ENCODE measurements at regions not wholly inside any gene's neighbourhood (a gene's known extent, or its start where the extent isn't known, plus 50 kb on each side); places are given as distances from the start of the nearest gene placed in this dataset.

GRCh38 chr6:117110737-117111136, 154.6 kb upstream of the VGLL2 start:
- no peak overlapping the region for H3K4me2 ChIP-seq (ENCODE audit: low read length)

GRCh38 chr6:117117652-117118051, 147.7 kb upstream of the VGLL2 start:
- Histone ChIP-seq H3K4me2 (ENCODE audit: low read length) (no peak overlapping the region), H2BK120ac (ENCODE audit: insufficient read depth, low read length, poor library complexity) (no peak overlapping the region), H3K4ac (ENCODE audit: low read depth, low read length) (no peak overlapping the region), H3K9ac (ENCODE audit: low read length) (no peak overlapping the region), H3K79me1 (ENCODE audit: low read length) (no peaks in the 10 kb centered on the region), H3K27ac (ENCODE audit: low read depth, low read length) (no peak overlapping the region), H3K4me1 (ENCODE audit: control insufficient read depth in 1 of 2, insufficient read depth in 2 of 2, low read length in 2 of 2) (no peaks in the 10 kb centered on the region), H2BK12ac (ENCODE audit: low read length) (no peak overlapping the region), H3K79me2 (ENCODE audit: control insufficient read depth, insufficient read depth, low read length, poor library complexity) (no peaks in the 10 kb centered on the region), H4K91ac (ENCODE audit: low read depth, low read length) (no peak overlapping the region), H2AK5ac (ENCODE audit: low read length) (no peak overlapping the region), H3K36me3 (ENCODE audit: control insufficient read depth in 1 of 2, insufficient read depth in 2 of 2, low read length in 2 of 2) (no peaks in the 10 kb centered on the region), H2BK5ac (ENCODE audit: low read depth, low read length, poor library complexity) (no peak overlapping the region), H3K23ac (ENCODE audit: low read length) (no peak overlapping the region), H4K12ac (ENCODE audit: low read depth, low read length) (no peak overlapping the region), H3K14ac (ENCODE audit: low read length) (no peak overlapping the region), H3K18ac (ENCODE audit: low read length) (no peak overlapping the region), H4K8ac (ENCODE audit: low read depth, low read length) (no peak overlapping the region), H3K4me3 (ENCODE audit: low read depth, low read length) (no peak overlapping the region), H3K27me3 (ENCODE audit: insufficient read depth, low read length) (no peaks in the 10 kb centered on the region), H3K9me3 (ENCODE audit: insufficient read depth, low read depth, low read length) (no peaks in the 10 kb centered on the region), H2AFZ (ENCODE audit: insufficient read depth, low read length, poor library complexity) (no peak overlapping the region)
- no CpG with 5 or more reads among the region's 1 CpG for WGBS (ENCODE audit: extremely low coverage, insufficient coverage, insufficient read length)
- DNase-seq: no peak

More at GRCh38 chr6:117110737-117111136, 154.6 kb upstream of the VGLL2 start:
- Histone ChIP-seq H3K36me3 (ENCODE audit: control insufficient read depth in 1 of 2, insufficient read depth in 2 of 2, low read length in 2 of 2) (no peaks in the 10 kb centered on the region), H2BK5ac (ENCODE audit: low read depth, low read length, poor library complexity) (no peak overlapping the region), H2AFZ (ENCODE audit: insufficient read depth, low read length, poor library complexity) (no peak overlapping the region), H3K9me3 (ENCODE audit: insufficient read depth, low read depth, low read length) (peaks cover 2% of the 10 kb centered on the region), H3K23ac (ENCODE audit: low read length) (no peak overlapping the region), H3K14ac (ENCODE audit: low read length) (no peak overlapping the region), H3K4ac (ENCODE audit: low read depth, low read length) (no peak overlapping the region), H4K8ac (ENCODE audit: low read depth, low read length) (no peak overlapping the region), H2BK120ac (ENCODE audit: insufficient read depth, low read length, poor library complexity) (no peak overlapping the region), H3K27ac (ENCODE audit: low read depth, low read length) (no peak overlapping the region), H2AK5ac (ENCODE audit: low read length) (no peak overlapping the region), H3K4me1 (ENCODE audit: control insufficient read depth in 1 of 2, insufficient read depth in 2 of 2, low read length in 2 of 2) (no peaks in the 10 kb centered on the region), H3K18ac (ENCODE audit: low read length) (no peak overlapping the region), H4K91ac (ENCODE audit: low read depth, low read length) (no peak overlapping the region), H4K12ac (ENCODE audit: low read depth, low read length) (no peak overlapping the region), H3K4me3 (ENCODE audit: low read depth, low read length) (no peak overlapping the region), H3K79me1 (ENCODE audit: low read length) (no peaks in the 10 kb centered on the region), H3K27me3 (ENCODE audit: insufficient read depth, low read length) (no peaks in the 10 kb centered on the region), H2BK12ac (ENCODE audit: low read length) (no peak overlapping the region), H3K79me2 (ENCODE audit: control insufficient read depth, insufficient read depth, low read length, poor library complexity) (no peaks in the 10 kb centered on the region), H3K9ac (ENCODE audit: low read length) (no peak overlapping the region)
- no CpG with 5 or more reads among the region's 5 CpGs for WGBS (ENCODE audit: extremely low coverage, insufficient coverage, insufficient read length)
- no peak for DNase-seq

GRCh38 chr6:117118490-117118889, 146.9 kb upstream of the VGLL2 start:
- Histone ChIP-seq H3K4me2 (ENCODE audit: low read length) (no peak overlapping the region), H3K27me3 (ENCODE audit: insufficient read depth, low read length) (no peaks in the 10 kb centered on the region), H3K14ac (ENCODE audit: low read length) (no peak overlapping the region), H3K9me3 (ENCODE audit: insufficient read depth, low read depth, low read length) (no peaks in the 10 kb centered on the region), H3K4me3 (ENCODE audit: low read depth, low read length) (no peak overlapping the region), H3K79me1 (ENCODE audit: low read length) (no peaks in the 10 kb centered on the region), H3K9ac (ENCODE audit: low read length) (no peak overlapping the region), H4K12ac (ENCODE audit: low read depth, low read length) (no peak overlapping the region), H3K4ac (ENCODE audit: low read depth, low read length) (no peak overlapping the region), H3K36me3 (ENCODE audit: control insufficient read depth in 1 of 2, insufficient read depth in 2 of 2, low read length in 2 of 2) (no peaks in the 10 kb centered on the region), H4K8ac (ENCODE audit: low read depth, low read length) (no peak overlapping the region), H3K23ac (ENCODE audit: low read length) (no peak overlapping the region), H2AK5ac (ENCODE audit: low read length) (no peak overlapping the region), H4K91ac (ENCODE audit: low read depth, low read length) (no peak overlapping the region), H3K27ac (ENCODE audit: low read depth, low read length) (no peak overlapping the region), H3K4me1 (ENCODE audit: control insufficient read depth in 1 of 2, insufficient read depth in 2 of 2, low read length in 2 of 2) (no peaks in the 10 kb centered on the region), H3K18ac (ENCODE audit: low read length) (no peak overlapping the region), H2BK12ac (ENCODE audit: low read length) (no peak overlapping the region), H2BK120ac (ENCODE audit: insufficient read depth, low read length, poor library complexity) (no peak overlapping the region), H3K79me2 (ENCODE audit: control insufficient read depth, insufficient read depth, low read length, poor library complexity) (no peaks in the 10 kb centered on the region), H2AFZ (ENCODE audit: insufficient read depth, low read length, poor library complexity) (no peak overlapping the region), H2BK5ac (ENCODE audit: low read depth, low read length, poor library complexity) (no peak overlapping the region)
- DNase-seq: no peak

DNA sequence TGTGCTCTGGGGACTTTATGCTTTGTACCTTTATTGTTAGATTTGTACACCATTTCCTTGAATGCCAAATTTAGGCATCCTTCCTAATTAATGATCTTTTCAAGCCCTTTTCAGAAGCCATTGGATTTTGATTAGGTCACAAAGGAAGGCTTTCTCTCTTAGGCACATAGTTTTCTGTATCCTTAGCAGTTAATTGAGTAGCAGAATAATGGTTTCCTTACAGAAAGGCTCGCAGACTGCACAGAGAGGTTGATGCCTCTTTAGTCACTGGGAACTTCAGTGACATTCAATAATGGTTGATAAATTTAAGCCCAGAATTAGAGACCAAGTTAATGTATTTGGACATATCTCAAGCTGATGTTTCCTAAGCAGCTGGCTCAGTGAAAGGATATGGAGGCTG, 139.1 kb upstream of the VGLL2 start:
- no peaks in the 10 kb centered on the region for H3K79me2 ChIP-seq (ENCODE audit: control insufficient read depth, insufficient read depth, low read length, poor library complexity)
- no peak overlapping the region for H3K4me2 ChIP-seq (ENCODE audit: low read length)
- no peaks in the 10 kb centered on the region for H3K27me3 ChIP-seq (ENCODE audit: insufficient read depth, low read length)
- WGBS (ENCODE audit: extremely low coverage, insufficient coverage, insufficient read length): no CpG with 5 or more reads among the region's 1 CpG
- no peak overlapping the region for H4K91ac ChIP-seq (ENCODE audit: low read depth, low read length)
- no peak for DNase-seq
- H4K12ac ChIP-seq (ENCODE audit: low read depth, low read length): no peak overlapping the region
- no peaks in the 10 kb centered on the region for H3K4me1 ChIP-seq (ENCODE audit: control insufficient read depth in 1 of 2, insufficient read depth in 2 of 2, low read length in 2 of 2)
- H2BK5ac ChIP-seq (ENCODE audit: low read depth, low read length, poor library complexity): no peak overlapping the region
- no peak overlapping the region for H4K8ac ChIP-seq (ENCODE audit: low read depth, low read length)
- H3K4ac ChIP-seq (ENCODE audit: low read depth, low read length): no peak overlapping the region
- no peak overlapping the region for H2BK120ac ChIP-seq (ENCODE audit: insufficient read depth, low read length, poor library complexity)
- no peak overlapping the region for H2AK5ac ChIP-seq (ENCODE audit: low read length)
- H3K14ac ChIP-seq (ENCODE audit: low read length): no peak overlapping the region
- H3K36me3 ChIP-seq (ENCODE audit: control insufficient read depth in 1 of 2, insufficient read depth in 2 of 2, low read length in 2 of 2): no peaks in the 10 kb centered on the region
- no peak overlapping the region for H3K4me3 ChIP-seq (ENCODE audit: low read depth, low read length)
- no peak overlapping the region for H3K23ac ChIP-seq (ENCODE audit: low read length)
- no peak overlapping the region for H3K27ac ChIP-seq (ENCODE audit: low read depth, low read length)
- no peak overlapping the region for H3K18ac ChIP-seq (ENCODE audit: low read length)
- H2AFZ ChIP-seq (ENCODE audit: insufficient read depth, low read length, poor library complexity): no peak overlapping the region
- no peaks in the 10 kb centered on the region for H3K9me3 ChIP-seq (ENCODE audit: insufficient read depth, low read depth, low read length)
- no peak overlapping the region for H3K9ac ChIP-seq (ENCODE audit: low read length)
- no peaks in the 10 kb centered on the region for H3K79me1 ChIP-seq (ENCODE audit: low read length)
- no peak overlapping the region for H2BK12ac ChIP-seq (ENCODE audit: low read length)

Data from trophoblast cell (in vitro differentiated cells and primary cell).